ENCODE measurements at regions not wholly inside any gene's neighbourhood (a gene's known extent, or its start where the extent isn't known, plus 50 kb on each side); places are given as distances from the start of the nearest gene placed in this dataset.
"Not testable (repeated sequence)": the region's sequence is repeated elsewhere in the genome, so short reads cannot be mapped to it uniquely, and the experiment has no call there.

GRCh38 chr1:190000365-190000872, 477.2 kb downstream of the BRINP3 start:
- H3K9me3 ChIP-seq (ENCODE audit: control insufficient read depth in 4 of 4, insufficient read depth in 3 of 4, low read length in 3 of 4) = no peaks in the 10 kb centered on the region
- WGBS, 2 donors = 58 to 69% methylated on average over 3 of the region's 3 CpGs
- no peaks in the 10 kb centered on the region for H3K4me1 ChIP-seq (ENCODE audit: control insufficient read depth in 5 of 5, insufficient read depth in 5 of 5, low read length in 5 of 5)
- no peak for DNase-seq
- H3K36me3 ChIP-seq (ENCODE audit: control insufficient read depth in 4 of 4, insufficient read depth in 4 of 4, low read length in 4 of 4) = no peaks in the 10 kb centered on the region
- no peaks in the 10 kb centered on the region for H3K27me3 ChIP-seq (ENCODE audit: control insufficient read depth in 3 of 3, insufficient read depth in 3 of 3, low read length in 2 of 3)
- H3K27ac ChIP-seq (ENCODE audit: low read depth in 1 of 2, low read length in 1 of 2) = no peak overlapping the region
- ATAC-seq (ENCODE audit: insufficient read depth, low FRiP score) = no peak
- no peak overlapping the region for H3K9ac ChIP-seq (ENCODE audit: insufficient read depth in 1 of 2, low read length in 2 of 2)
- no peak overlapping the region for H3K4me3 ChIP-seq
- no peak for TF ChIP-seq CTCF (IDR thresholded peaks at IDR 0.05; ENCODE audit: control extremely low read depth, extremely low read depth)

- DNase-seq = no peak
- H3K4me1 ChIP-seq (ENCODE audit: control insufficient read depth in 5 of 5, insufficient read depth in 5 of 5, low read length in 5 of 5) = no peaks in the 10 kb centered on the region
- no peak for ATAC-seq (ENCODE audit: insufficient read depth, low FRiP score)
- H3K27ac ChIP-seq (ENCODE audit: low read depth in 1 of 2, low read length in 1 of 2) = no peak overlapping the region
- no peak overlapping the region for H3K9ac ChIP-seq (ENCODE audit: insufficient read depth in 1 of 2, low read length in 2 of 2)
- no peaks in the 10 kb centered on the region for H3K36me3 ChIP-seq (ENCODE audit: control insufficient read depth in 4 of 4, insufficient read depth in 4 of 4, low read length in 4 of 4)
- 89 to 96% methylated on average over 2 of the region's 2 CpGs for WGBS, 2 donors
- no peak for TF ChIP-seq CTCF (IDR thresholded peaks at IDR 0.05; ENCODE audit: control extremely low read depth, extremely low read depth)
- no peak overlapping the region for H3K4me3 ChIP-seq
- H3K9me3 ChIP-seq (ENCODE audit: control insufficient read depth in 4 of 4, insufficient read depth in 3 of 4, low read length in 3 of 4) = no peaks in the 10 kb centered on the region
- H3K27me3 ChIP-seq (ENCODE audit: control insufficient read depth in 3 of 3, insufficient read depth in 3 of 3, low read length in 2 of 3) = no peaks in the 10 kb centered on the region
Observed at GRCh38 chr1:190001187-190001586, 476.5 kb downstream of the BRINP3 start.

GRCh38 chr1:190003376-190003775, 474.3 kb downstream of the BRINP3 start:
- no peak for TF ChIP-seq CTCF (IDR thresholded peaks at IDR 0.05; ENCODE audit: control extremely low read depth, extremely low read depth)
- no peak overlapping the region for H3K4me3 ChIP-seq
- H3K36me3 ChIP-seq (ENCODE audit: control insufficient read depth in 4 of 4, insufficient read depth in 4 of 4, low read length in 4 of 4) = no peaks in the 10 kb centered on the region
- H3K4me1 ChIP-seq (ENCODE audit: control insufficient read depth in 5 of 5, insufficient read depth in 5 of 5, low read length in 5 of 5) = no peaks in the 10 kb centered on the region
- H3K9ac ChIP-seq (ENCODE audit: insufficient read depth in 1 of 2, low read length in 2 of 2) = no peak overlapping the region
- DNase-seq (no peak), ATAC-seq (ENCODE audit: insufficient read depth, low FRiP score) (no peak)
- no peaks in the 10 kb centered on the region for H3K27me3 ChIP-seq (ENCODE audit: control insufficient read depth in 3 of 3, insufficient read depth in 3 of 3, low read length in 2 of 3)
- no peak overlapping the region for H3K27ac ChIP-seq (ENCODE audit: low read depth in 1 of 2, low read length in 1 of 2)
- no peaks in the 10 kb centered on the region for H3K9me3 ChIP-seq (ENCODE audit: control insufficient read depth in 4 of 4, insufficient read depth in 3 of 4, low read length in 3 of 4)

GRCh38 chr1:190011585-190011984, 466.1 kb downstream of the BRINP3 start:
- Histone ChIP-seq H3K4me3 (no peak overlapping the region), H3K27me3 (ENCODE audit: control insufficient read depth in 3 of 3, insufficient read depth in 3 of 3, low read length in 2 of 3) (no peaks in the 10 kb centered on the region), H3K9me3 (ENCODE audit: control insufficient read depth in 4 of 4, insufficient read depth in 3 of 4, low read length in 3 of 4) (no peaks in the 10 kb centered on the region), H3K9ac (ENCODE audit: insufficient read depth in 1 of 2, low read length in 2 of 2) (no peak overlapping the region), H3K36me3 (ENCODE audit: control insufficient read depth in 4 of 4, insufficient read depth in 4 of 4, low read length in 4 of 4) (no peaks in the 10 kb centered on the region), H3K4me1 (ENCODE audit: control insufficient read depth in 5 of 5, insufficient read depth in 5 of 5, low read length in 5 of 5) (no peaks in the 10 kb centered on the region), H3K27ac (ENCODE audit: low read depth in 1 of 2, low read length in 1 of 2) (no peak overlapping the region)
- WGBS, 2 donors = 85 to 90% methylated on average over 4 of the region's 4 CpGs
- DNase-seq (no peak), ATAC-seq (ENCODE audit: insufficient read depth, low FRiP score) (no peak)
- no peak for TF ChIP-seq CTCF (IDR thresholded peaks at IDR 0.05; ENCODE audit: control extremely low read depth, extremely low read depth)

GRCh38 chr1:190019151-190019550, 458.5 kb downstream of the BRINP3 start:
- not testable (repeated sequence) for DNase-seq; H3K9me3 ChIP-seq (ENCODE audit: control insufficient read depth in 4 of 4, insufficient read depth in 3 of 4, low read length in 3 of 4); H3K4me1 ChIP-seq (ENCODE audit: control insufficient read depth in 5 of 5, insufficient read depth in 5 of 5, low read length in 5 of 5); H3K27ac ChIP-seq (ENCODE audit: low read depth in 1 of 2, low read length in 1 of 2); H3K9ac ChIP-seq (ENCODE audit: insufficient read depth in 1 of 2, low read length in 2 of 2); H3K36me3 ChIP-seq (ENCODE audit: control insufficient read depth in 4 of 4, insufficient read depth in 4 of 4, low read length in 4 of 4); H3K4me3 ChIP-seq; ATAC-seq (ENCODE audit: insufficient read depth, low FRiP score); H3K27me3 ChIP-seq (ENCODE audit: control insufficient read depth in 3 of 3, insufficient read depth in 3 of 3, low read length in 2 of 3)
- 93 to 94% methylated on average over 16 of the region's 16 CpGs for WGBS, 2 donors
